ENCODE measurements at regions not wholly inside any gene's neighbourhood (a gene's known extent, or its start where the extent isn't known, plus 50 kb on each side); places are given as distances from the start of the nearest gene placed in this dataset.
"Not testable (repeated sequence)": the region's sequence is repeated elsewhere in the genome, so short reads cannot be mapped to it uniquely, and the experiment has no call there.

- no peak for DNase-seq
Observed at GRCh38 chr5:162811071-162811470, 626.3 kb upstream of the CCNG1 start.

GRCh38 chr5:162816816-162817215 is 620.6 kb upstream of the CCNG1 start:
- DNase-seq = no peak

- DNase-seq = no peak
Observed at GRCh38 chr5:162817364-162817763, 620.0 kb upstream of the CCNG1 start.

- not testable (repeated sequence) for DNase-seq
Observed at GRCh38 chr5:162821664-162822063, 615.7 kb upstream of the CCNG1 start.

- no peak for DNase-seq
Observed at GRCh38 chr5:162824360-162824759, 613.0 kb upstream of the CCNG1 start.

GRCh38 chr5:162837155-162837554 is 600.2 kb upstream of the CCNG1 start:
- no peak for DNase-seq

- no peak for DNase-seq
Observed at GRCh38 chr5:162842727-162843126, 594.7 kb upstream of the CCNG1 start.

- DNase-seq = no peak
Observed at GRCh38 chr5:162852134-162852533, 585.3 kb upstream of the CCNG1 start.

- DNase-seq = no peak
Observed at GRCh38 chr5:162858770-162859169, 578.6 kb upstream of the CCNG1 start.

GRCh38 chr5:162870966-162871365 is 566.4 kb upstream of the CCNG1 start:
- no peak for DNase-seq

- DNase-seq = no peak
Observed at GRCh38 chr5:162882629-162883028, 554.8 kb upstream of the CCNG1 start.

- no peak for DNase-seq
Observed at GRCh38 chr5:162886717-162887116, 550.7 kb upstream of the CCNG1 start.

- no peak for DNase-seq
Observed at GRCh38 chr5:162888268-162888667, 549.1 kb upstream of the CCNG1 start.

GRCh38 chr5:162911873-162912272 is 525.5 kb upstream of the CCNG1 start:
- no peak for DNase-seq

GRCh38 chr5:162916368-162916767 is 521.0 kb upstream of the CCNG1 start:
- no peak for DNase-seq

- DNase-seq = no peak
Observed at GRCh38 chr5:162929104-162929503, 508.3 kb upstream of the CCNG1 start.

- no peak for DNase-seq
Observed at GRCh38 chr5:162931501-162931900, 505.9 kb upstream of the CCNG1 start.

- DNase-seq = no peak
Observed at GRCh38 chr5:162939991-162940390, 497.4 kb upstream of the CCNG1 start.

- DNase-seq = no peak
Observed at GRCh38 chr5:162948677-162949076, 488.7 kb upstream of the CCNG1 start.

- no peak for DNase-seq
Observed at GRCh38 chr5:162956570-162956969, 480.8 kb upstream of the CCNG1 start.

GRCh38 chr5:162964144-162964543 is 473.3 kb upstream of the CCNG1 start:
- DNase-seq = not testable (repeated sequence)

GRCh38 chr5:162990063-162990462 is 447.3 kb upstream of the CCNG1 start:
- DNase-seq = no peak

GRCh38 chr5:162990856-162991497 is 446.4 kb upstream of the CCNG1 start:
- DNase-seq = no peak

GRCh38 chr5:162995568-162995967 is 441.8 kb upstream of the CCNG1 start:
- no peak for DNase-seq

- DNase-seq = no peak
Observed at GRCh38 chr5:162996053-162996452, 441.3 kb upstream of the CCNG1 start.
